LNCAP (cell line): ENCODE measurements at regions not wholly inside any gene's neighbourhood (a gene's known extent, or its start where the extent isn't known, plus 50 kb on each side); places are given as distances from the start of the nearest gene placed in this dataset.

ENCODE experiments used
- CTCF ChIP-seq: fragments of 450-650 bp; IDR thresholded peaks from 2 replicates; pipeline ENCODE4 v1.5.1; 2017; ENCODE audit warnings: mild to moderate bottlenecking

GRCh38 chr1:9426291-9426711 is 113.0 kb upstream of the SLC25A33 start:
- no peak for TF ChIP-seq CTCF

- TF ChIP-seq CTCF, result no peak
Measured at GRCh38 chr1:9427388-9427787, 111.9 kb upstream of the SLC25A33 start.

GRCh38 chr1:9428601-9429341 is 110.5 kb upstream of the SLC25A33 start:
- TF ChIP-seq CTCF, result no peak

GRCh38 chr1:9429342-9429711 is 109.9 kb upstream of the SLC25A33 start:
- TF ChIP-seq CTCF, result no peak

- TF ChIP-seq CTCF, result no peak
Measured at GRCh38 chr1:9434247-9435152, 104.8 kb upstream of the SLC25A33 start.

GRCh38 chr1:9435153-9435636 is 104.1 kb upstream of the SLC25A33 start:
- no peak for TF ChIP-seq CTCF

GRCh38 chr1:9435854-9436640 is 103.2 kb upstream of the SLC25A33 start:
- no peak for TF ChIP-seq CTCF
